Gastroesophageal sphincter (tissue), 3 donors: ENCODE measurements at regions not wholly inside any gene's neighbourhood (a gene's known extent, or its start where the extent isn't known, plus 50 kb on each side); places are given as distances from the start of the nearest gene placed in this dataset.
"Not testable (repeated sequence)": the region's sequence is repeated elsewhere in the genome, so short reads cannot be mapped to it uniquely, and the experiment has no call there.

Experiments used
- CTCF ChIP-seq, 4 experiments: fragments of 200-600 bp in 2 of 4; fragments of 450-650 bp in 2 of 4; sonication (generic) in 1 of 4; IDR thresholded peaks; one replicate each; pipeline ENCODE4 v1.5.1; 2017 to 2019; ENCODE audit warnings: antibody characterized with exemption in 4 of 4, mild to moderate bottlenecking in 2 of 4, moderate library complexity in 2 of 4
- EP300 ChIP-seq: sonication (generic); formaldehyde crosslinking; IDR thresholded peaks from one replicate; pipeline ENCODE4 v1.6.1; 2017; ENCODE audit warnings: antibody characterized with exemption, mild to moderate bottlenecking
- POLR2A ChIP-seq, 2 donors: fragments of 450-650 bp; IDR thresholded peaks; one replicate each; pipeline ENCODE4 v1.6.1; 2017; ENCODE audit warnings: antibody characterized with exemption in 2 of 2, mild to moderate bottlenecking in 2 of 2, moderate library complexity in 1 of 2
- POLR2AphosphoS5 ChIP-seq: sonication (generic); formaldehyde crosslinking; IDR thresholded peaks from one replicate; pipeline ENCODE4 v1.6.1; 2017; ENCODE audit warnings: antibody characterized with exemption

- not testable (repeated sequence) for TF ChIP-seq CTCF (IDR thresholded peaks at IDR 0.05); POLR2A (IDR thresholded peaks at IDR 0.05); EP300; POLR2AphosphoS5
These were observed 160.6 kb downstream of the EMB start for GRCh38 chr5:50280461-50280860.
